ENCODE measurements at regions not wholly inside any gene's neighbourhood (a gene's known extent, or its start where the extent isn't known, plus 50 kb on each side); places are given as distances from the start of the nearest gene placed in this dataset.
A peak's percentile ranks its signal among the peaks of the same experiment; 100 is the strongest.

DNA sequence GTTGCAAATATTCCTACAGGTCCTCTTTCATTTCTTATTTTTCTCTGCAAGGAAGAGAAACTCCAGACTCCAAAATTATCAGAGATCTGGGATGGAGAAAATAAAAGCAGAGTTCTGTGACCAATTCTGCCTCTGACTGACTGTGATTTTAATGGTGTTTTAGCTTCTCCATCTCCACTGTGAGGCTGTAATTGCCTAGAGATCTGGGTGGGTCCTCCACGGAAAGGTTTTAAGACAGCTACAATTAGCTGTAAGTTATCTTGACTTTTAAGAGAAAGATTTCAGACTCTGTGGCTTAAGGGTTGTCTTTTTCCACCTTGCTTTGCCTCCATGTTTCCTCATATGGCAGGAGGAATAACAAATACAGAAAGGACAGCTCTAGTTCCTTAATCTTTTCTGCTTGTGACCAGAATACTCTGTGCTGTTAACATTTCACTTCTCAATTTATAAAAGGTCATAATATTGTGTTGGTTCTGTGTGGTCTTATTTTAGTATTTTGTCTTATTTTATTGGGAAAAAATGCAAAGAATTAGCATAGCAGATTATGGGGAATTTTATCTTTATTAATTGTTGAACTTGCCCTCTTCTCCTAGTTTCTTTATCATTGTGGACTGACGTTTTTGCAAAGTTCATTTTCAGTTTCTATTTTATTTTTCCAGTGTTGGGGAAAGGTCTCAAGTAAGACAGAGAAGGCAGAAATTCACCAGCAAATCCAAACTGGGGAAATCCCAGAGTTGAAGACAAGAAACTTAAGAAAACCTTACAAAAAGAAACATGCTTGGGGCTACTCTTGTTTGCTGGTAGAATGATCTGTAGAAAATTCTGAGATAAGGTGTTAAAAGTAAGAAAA is 157.9 kb downstream of the RAP2B start:
- H3K36me3 ChIP-seq (ENCODE audit: insufficient read depth), result no peaks in the 10 kb centered on the region
- TF ChIP-seq, protein P1, sequence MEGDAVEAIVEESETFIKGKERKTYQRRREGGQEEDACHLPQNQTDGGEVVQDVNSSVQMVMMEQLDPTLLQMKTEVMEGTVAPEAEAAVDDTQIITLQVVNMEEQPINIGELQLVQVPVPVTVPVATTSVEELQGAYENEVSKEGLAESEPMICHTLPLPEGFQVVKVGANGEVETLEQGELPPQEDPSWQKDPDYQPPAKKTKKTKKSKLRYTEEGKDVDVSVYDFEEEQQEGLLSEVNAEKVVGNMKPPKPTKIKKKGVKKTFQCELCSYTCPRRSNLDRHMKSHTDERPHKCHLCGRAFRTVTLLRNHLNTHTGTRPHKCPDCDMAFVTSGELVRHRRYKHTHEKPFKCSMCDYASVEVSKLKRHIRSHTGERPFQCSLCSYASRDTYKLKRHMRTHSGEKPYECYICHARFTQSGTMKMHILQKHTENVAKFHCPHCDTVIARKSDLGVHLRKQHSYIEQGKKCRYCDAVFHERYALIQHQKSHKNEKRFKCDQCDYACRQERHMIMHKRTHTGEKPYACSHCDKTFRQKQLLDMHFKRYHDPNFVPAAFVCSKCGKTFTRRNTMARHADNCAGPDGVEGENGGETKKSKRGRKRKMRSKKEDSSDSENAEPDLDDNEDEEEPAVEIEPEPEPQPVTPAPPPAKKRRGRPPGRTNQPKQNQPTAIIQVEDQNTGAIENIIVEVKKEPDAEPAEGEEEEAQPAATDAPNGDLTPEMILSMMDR (conservative IDR thresholded peaks at IDR 0.05; ENCODE audit: low read depth, low read length), result no peak
- H3K27ac ChIP-seq, result peak overlapping the region; percentile 54
- no peaks in the 10 kb centered on the region for H4K20me1 ChIP-seq (ENCODE audit: insufficient read depth)
- peaks cover 40% of the 10 kb centered on the region for H3K4me1 ChIP-seq (ENCODE audit: low read depth, poor library complexity, severe bottlenecking)
- H2AFZ ChIP-seq (ENCODE audit: low read depth), result peak overlapping the region; percentile 81
- H3K27me3 ChIP-seq (ENCODE audit: insufficient read depth, low read depth), result no peaks in the 10 kb centered on the region
- peak overlapping the region; percentile 67 for H3K4me3 ChIP-seq (IDR thresholded peaks at IDR 0.05; ENCODE audit: insufficient read depth, low read depth, low read length)
- no peaks in the 10 kb centered on the region for H3K79me2 ChIP-seq (ENCODE audit: insufficient read depth, low read depth)
- peak overlapping the region; percentile 19; the same call in 1 of the 2 replicates for H3K9ac ChIP-seq
- peak overlapping the region; percentile 89 for H3K4me2 ChIP-seq

DNA sequence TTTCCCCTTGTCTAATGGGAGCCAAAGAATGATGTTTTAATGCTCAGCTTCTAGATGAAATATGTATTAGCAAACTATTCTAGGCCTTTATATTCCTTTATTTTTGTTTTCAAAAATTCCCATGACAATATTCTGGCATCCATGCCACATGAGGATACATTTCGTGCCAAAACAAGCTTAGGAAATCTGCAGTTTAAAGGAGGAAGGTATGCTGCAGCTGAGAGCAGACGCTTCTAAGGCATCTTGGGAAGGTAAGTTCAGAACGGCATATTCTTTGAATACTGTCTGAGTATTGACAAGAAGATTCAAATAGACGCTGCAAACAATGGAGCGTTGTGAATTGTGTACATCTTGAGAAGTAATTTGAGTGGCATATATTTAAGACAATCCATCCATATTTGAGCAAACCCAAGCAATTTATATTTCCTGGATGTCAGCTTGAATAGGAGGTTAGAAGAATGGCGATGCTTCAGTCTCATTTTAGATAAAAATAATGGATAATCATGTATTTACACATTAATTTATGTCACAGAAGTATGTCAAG is 158.6 kb downstream of the RAP2B start:
- Histone ChIP-seq H4K20me1 (ENCODE audit: insufficient read depth) (no peaks in the 10 kb centered on the region), H3K4me2 (peak overlapping the region; percentile 89), H3K4me1 (ENCODE audit: low read depth, poor library complexity, severe bottlenecking) (peaks cover 32% of the 10 kb centered on the region), H3K36me3 (ENCODE audit: insufficient read depth) (no peaks in the 10 kb centered on the region), H3K27ac (peak overlapping the region; percentile 54), H3K9ac (no peak overlapping the region), H3K79me2 (ENCODE audit: insufficient read depth, low read depth) (no peaks in the 10 kb centered on the region), H3K27me3 (ENCODE audit: insufficient read depth, low read depth) (no peaks in the 10 kb centered on the region), H2AFZ (ENCODE audit: low read depth) (peak overlapping the region; percentile 81; the same call in 1 of the 2 replicates), H3K4me3 (IDR thresholded peaks at IDR 0.05; ENCODE audit: insufficient read depth, low read depth, low read length) (peak overlapping the region; percentile 67)
- TF ChIP-seq, protein P1 (conservative IDR thresholded peaks at IDR 0.05; ENCODE audit: low read depth, low read length), result no peak

DNA sequence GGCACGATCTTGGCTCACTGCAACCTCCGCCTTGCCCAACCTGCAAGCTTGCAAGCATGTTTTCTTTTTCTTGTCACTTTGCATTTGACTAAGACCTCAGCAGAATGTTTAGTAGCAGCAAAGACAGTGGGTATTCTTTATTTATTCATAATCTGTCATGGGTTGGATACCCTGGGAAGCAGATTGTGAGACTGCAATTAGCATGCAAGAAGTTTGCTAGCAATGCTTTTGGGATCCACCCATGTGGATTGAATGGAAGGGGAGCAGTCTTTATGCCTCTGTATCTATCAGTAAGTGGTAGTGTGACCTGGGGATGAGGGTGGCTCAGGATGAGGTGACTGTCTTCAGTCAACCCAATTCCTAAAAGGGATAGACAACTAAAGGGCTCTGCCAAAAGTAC is 166.7 kb downstream of the RAP2B start:
- H3K4me3 ChIP-seq (IDR thresholded peaks at IDR 0.05; ENCODE audit: insufficient read depth, low read depth, low read length), result no peak overlapping the region
- H3K36me3 ChIP-seq (ENCODE audit: insufficient read depth), result no peaks in the 10 kb centered on the region
- H3K27ac ChIP-seq, result no peak overlapping the region
- TF ChIP-seq, protein P1 (conservative IDR thresholded peaks at IDR 0.05; ENCODE audit: low read depth, low read length), result no peak
- no peaks in the 10 kb centered on the region for H4K20me1 ChIP-seq (ENCODE audit: insufficient read depth)
- no peak overlapping the region for H3K4me2 ChIP-seq
- no peaks in the 10 kb centered on the region for H3K4me1 ChIP-seq (ENCODE audit: low read depth, poor library complexity, severe bottlenecking)
- H3K27me3 ChIP-seq (ENCODE audit: insufficient read depth, low read depth), result no peaks in the 10 kb centered on the region
- H3K79me2 ChIP-seq (ENCODE audit: insufficient read depth, low read depth), result no peaks in the 10 kb centered on the region
- H3K9ac ChIP-seq, result no peak overlapping the region
- no peak overlapping the region for H2AFZ ChIP-seq (ENCODE audit: low read depth)

DNA sequence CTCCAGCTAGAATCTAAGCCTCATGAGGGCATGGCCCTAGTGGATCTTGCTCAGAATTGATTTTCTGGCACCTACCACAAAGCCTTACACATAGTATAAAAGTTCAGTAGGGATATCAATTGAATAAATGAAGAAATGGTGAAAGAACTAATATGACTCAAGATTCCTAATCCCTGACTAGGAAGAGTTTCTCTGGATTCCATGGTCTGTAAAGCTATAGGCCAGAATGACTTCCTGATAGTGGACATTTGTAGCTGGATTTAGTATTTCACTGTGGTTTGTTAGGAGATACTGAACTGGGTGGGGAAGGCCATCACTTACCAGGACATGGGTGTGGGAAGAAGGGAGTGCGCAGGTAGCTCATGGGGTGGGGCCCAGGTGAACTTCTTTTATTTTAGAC is 168.9 kb downstream of the RAP2B start:
- no peaks in the 10 kb centered on the region for H3K27me3 ChIP-seq (ENCODE audit: insufficient read depth, low read depth)
- no peaks in the 10 kb centered on the region for H3K79me2 ChIP-seq (ENCODE audit: insufficient read depth, low read depth)
- TF ChIP-seq, protein P1 (conservative IDR thresholded peaks at IDR 0.05; ENCODE audit: low read depth, low read length), result no peak
- no peaks in the 10 kb centered on the region for H3K36me3 ChIP-seq (ENCODE audit: insufficient read depth)
- no peak overlapping the region for H3K4me2 ChIP-seq
- no peaks in the 10 kb centered on the region for H4K20me1 ChIP-seq (ENCODE audit: insufficient read depth)
- H3K4me3 ChIP-seq (IDR thresholded peaks at IDR 0.05; ENCODE audit: insufficient read depth, low read depth, low read length), result no peak overlapping the region
- no peaks in the 10 kb centered on the region for H3K4me1 ChIP-seq (ENCODE audit: low read depth, poor library complexity, severe bottlenecking)
- no peak overlapping the region for H3K9ac ChIP-seq
- H3K27ac ChIP-seq, result no peak overlapping the region
- no peak overlapping the region for H2AFZ ChIP-seq (ENCODE audit: low read depth)
